ENCODE measurements at regions not wholly inside any gene's neighbourhood (a gene's known extent, or its start where the extent isn't known, plus 50 kb on each side); places are given as distances from the start of the nearest gene placed in this dataset.

GRCh38 chr4:27717431-27717755 is 856.8 kb downstream of the STIM2 start:
- no peak overlapping the region for H3K27ac ChIP-seq (ENCODE audit: insufficient read depth, low read depth, low read length, poor library complexity, severe bottlenecking)
- no peaks in the 10 kb centered on the region for H3K36me3 ChIP-seq (ENCODE audit: control insufficient read depth, insufficient read depth, low read length)
- no peaks in the 10 kb centered on the region for H3K27me3 ChIP-seq (ENCODE audit: control insufficient read depth, insufficient read depth, low read length, poor library complexity, severe bottlenecking)
- H3K4me3 ChIP-seq (ENCODE audit: insufficient read depth, low read depth, low read length): no peak overlapping the region
- no peaks in the 10 kb centered on the region for H3K4me1 ChIP-seq (ENCODE audit: control insufficient read depth, insufficient read depth, low read length)
- WGBS, 2 experiments: 94 to 99% methylated on average over 4 of the region's 4 CpGs
- H3K9me3 ChIP-seq (ENCODE audit: control insufficient read depth, low read length): no peaks in the 10 kb centered on the region

- Histone ChIP-seq H3K4me3 (ENCODE audit: insufficient read depth, low read depth, low read length) (no peak overlapping the region), H3K27ac (ENCODE audit: insufficient read depth, low read depth, low read length, poor library complexity, severe bottlenecking) (no peak overlapping the region), H3K9me3 (ENCODE audit: control insufficient read depth, low read length) (no peaks in the 10 kb centered on the region), H3K27me3 (ENCODE audit: control insufficient read depth, insufficient read depth, low read length, poor library complexity, severe bottlenecking) (no peaks in the 10 kb centered on the region), H3K36me3 (ENCODE audit: control insufficient read depth, insufficient read depth, low read length) (no peaks in the 10 kb centered on the region), H3K4me1 (ENCODE audit: control insufficient read depth, insufficient read depth, low read length) (no peaks in the 10 kb centered on the region)
- 99 to 100% methylated on average over 3 to 4 of the region's 4 CpGs for WGBS, 2 experiments
These were observed 859.5 kb downstream of the STIM2 start for GRCh38 chr4:27720010-27720766.

GRCh38 chr4:27721193-27721592 is 860.6 kb downstream of the STIM2 start:
- WGBS, 2 experiments: 91 to 96% methylated on average over 8 of the region's 8 CpGs
- Histone ChIP-seq H3K27ac (ENCODE audit: insufficient read depth, low read depth, low read length, poor library complexity, severe bottlenecking) (no peak overlapping the region), H3K4me1 (ENCODE audit: control insufficient read depth, insufficient read depth, low read length) (no peaks in the 10 kb centered on the region), H3K27me3 (ENCODE audit: control insufficient read depth, insufficient read depth, low read length, poor library complexity, severe bottlenecking) (no peaks in the 10 kb centered on the region), H3K9me3 (ENCODE audit: control insufficient read depth, low read length) (no peaks in the 10 kb centered on the region), H3K36me3 (ENCODE audit: control insufficient read depth, insufficient read depth, low read length) (no peaks in the 10 kb centered on the region), H3K4me3 (ENCODE audit: insufficient read depth, low read depth, low read length) (no peak overlapping the region)

DNA sequence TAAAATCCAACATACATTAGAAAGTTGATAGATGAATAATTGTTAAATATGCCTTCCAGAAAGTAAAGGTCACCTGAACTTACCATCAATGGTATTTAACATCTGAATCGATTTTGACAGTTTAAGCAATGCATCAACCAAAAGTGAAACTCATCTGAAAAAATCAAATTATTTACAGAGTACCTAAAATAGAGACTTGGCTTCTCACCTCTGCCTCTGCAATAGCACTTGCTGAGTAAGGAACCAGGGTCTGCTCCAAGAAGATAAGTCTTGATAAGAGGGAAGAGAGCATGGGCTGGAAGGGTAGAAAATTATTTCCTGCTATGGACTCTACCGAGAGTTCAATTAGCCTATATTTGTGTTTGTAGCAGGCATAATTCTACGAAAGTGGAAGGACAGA is 868.3 kb downstream of the STIM2 start:
- Histone ChIP-seq H3K9me3 (ENCODE audit: control insufficient read depth, low read length) (no peaks in the 10 kb centered on the region), H3K36me3 (ENCODE audit: control insufficient read depth, insufficient read depth, low read length) (no peaks in the 10 kb centered on the region), H3K4me3 (ENCODE audit: insufficient read depth, low read depth, low read length) (no peak overlapping the region), H3K27me3 (ENCODE audit: control insufficient read depth, insufficient read depth, low read length, poor library complexity, severe bottlenecking) (no peaks in the 10 kb centered on the region), H3K27ac (ENCODE audit: insufficient read depth, low read depth, low read length, poor library complexity, severe bottlenecking) (no peak overlapping the region), H3K4me1 (ENCODE audit: control insufficient read depth, insufficient read depth, low read length) (no peaks in the 10 kb centered on the region)
- WGBS, 2 experiments: 89 to 98% methylated on average over 3 of the region's 3 CpGs

- H3K9me3 ChIP-seq (ENCODE audit: control insufficient read depth, low read length): no peaks in the 10 kb centered on the region
- H3K27me3 ChIP-seq (ENCODE audit: control insufficient read depth, insufficient read depth, low read length, poor library complexity, severe bottlenecking): no peaks in the 10 kb centered on the region
- no peak overlapping the region for H3K27ac ChIP-seq (ENCODE audit: insufficient read depth, low read depth, low read length, poor library complexity, severe bottlenecking)
- no peak overlapping the region for H3K4me3 ChIP-seq (ENCODE audit: insufficient read depth, low read depth, low read length)
- no peaks in the 10 kb centered on the region for H3K36me3 ChIP-seq (ENCODE audit: control insufficient read depth, insufficient read depth, low read length)
- H3K4me1 ChIP-seq (ENCODE audit: control insufficient read depth, insufficient read depth, low read length): no peaks in the 10 kb centered on the region
These were observed 882.2 kb downstream of the STIM2 start for GRCh38 chr4:27742816-27743215.

- Histone ChIP-seq H3K4me1 (ENCODE audit: control insufficient read depth, insufficient read depth, low read length) (no peaks in the 10 kb centered on the region), H3K4me3 (ENCODE audit: insufficient read depth, low read depth, low read length) (no peak overlapping the region), H3K36me3 (ENCODE audit: control insufficient read depth, insufficient read depth, low read length) (no peaks in the 10 kb centered on the region), H3K27me3 (ENCODE audit: control insufficient read depth, insufficient read depth, low read length, poor library complexity, severe bottlenecking) (no peaks in the 10 kb centered on the region), H3K27ac (ENCODE audit: insufficient read depth, low read depth, low read length, poor library complexity, severe bottlenecking) (no peak overlapping the region), H3K9me3 (ENCODE audit: control insufficient read depth, low read length) (no peaks in the 10 kb centered on the region)
- WGBS, 2 experiments: 92 to 93% methylated on average over 8 to 9 of the region's 11 CpGs
These were observed 899.3 kb downstream of the STIM2 start for GRCh38 chr4:27759611-27760575.

DNA sequence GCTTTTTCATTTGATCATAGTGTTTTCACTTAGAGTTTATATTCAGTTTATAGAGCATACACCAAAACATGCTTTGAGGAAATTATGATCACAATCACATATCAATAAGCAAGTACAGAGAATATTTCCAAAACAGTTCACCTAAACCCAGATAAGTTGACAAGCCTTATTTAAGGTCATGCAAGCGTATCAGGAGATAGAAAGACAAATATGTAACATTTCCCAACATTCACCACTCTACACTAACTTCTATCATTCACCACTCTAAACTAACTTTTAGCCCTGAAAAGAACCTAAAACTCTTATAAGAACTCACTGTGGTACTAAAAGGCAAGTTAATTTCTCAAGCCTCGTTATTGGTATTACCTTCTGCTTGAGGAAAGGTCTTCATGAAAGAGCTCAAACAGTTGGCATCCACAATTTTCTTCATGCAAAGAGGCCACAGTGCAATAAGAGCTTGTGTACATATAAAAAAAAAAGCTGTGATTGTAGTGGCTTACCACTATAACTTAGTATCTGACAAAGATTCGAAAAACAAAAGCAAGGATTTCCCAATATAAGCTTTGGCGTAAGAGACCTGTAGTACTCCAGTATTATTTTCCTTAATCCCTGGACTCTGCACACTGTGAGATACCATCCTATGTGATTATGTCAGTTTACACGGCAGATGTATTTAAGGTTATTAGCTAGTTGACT is 903.3 kb downstream of the STIM2 start:
- Histone ChIP-seq H3K27ac (ENCODE audit: insufficient read depth, low read depth, low read length, poor library complexity, severe bottlenecking) (no peak overlapping the region), H3K4me3 (ENCODE audit: insufficient read depth, low read depth, low read length) (no peak overlapping the region), H3K27me3 (ENCODE audit: control insufficient read depth, insufficient read depth, low read length, poor library complexity, severe bottlenecking) (no peaks in the 10 kb centered on the region), H3K4me1 (ENCODE audit: control insufficient read depth, insufficient read depth, low read length) (no peaks in the 10 kb centered on the region), H3K36me3 (ENCODE audit: control insufficient read depth, insufficient read depth, low read length) (no peaks in the 10 kb centered on the region), H3K9me3 (ENCODE audit: control insufficient read depth, low read length) (no peaks in the 10 kb centered on the region)
- WGBS, 2 experiments: 92 to 93% methylated on average over 5 of the region's 5 CpGs

- H3K27ac ChIP-seq (ENCODE audit: insufficient read depth, low read depth, low read length, poor library complexity, severe bottlenecking): no peak overlapping the region
- no peaks in the 10 kb centered on the region for H3K9me3 ChIP-seq (ENCODE audit: control insufficient read depth, low read length)
- 84 to 87% methylated on average over 4 of the region's 4 CpGs for WGBS, 2 experiments
- no peaks in the 10 kb centered on the region for H3K4me1 ChIP-seq (ENCODE audit: control insufficient read depth, insufficient read depth, low read length)
- no peak overlapping the region for H3K4me3 ChIP-seq (ENCODE audit: insufficient read depth, low read depth, low read length)
- H3K27me3 ChIP-seq (ENCODE audit: control insufficient read depth, insufficient read depth, low read length, poor library complexity, severe bottlenecking): no peaks in the 10 kb centered on the region
- no peaks in the 10 kb centered on the region for H3K36me3 ChIP-seq (ENCODE audit: control insufficient read depth, insufficient read depth, low read length)
These were observed 903.8 kb downstream of the STIM2 start for GRCh38 chr4:27764526-27764837.

DNA sequence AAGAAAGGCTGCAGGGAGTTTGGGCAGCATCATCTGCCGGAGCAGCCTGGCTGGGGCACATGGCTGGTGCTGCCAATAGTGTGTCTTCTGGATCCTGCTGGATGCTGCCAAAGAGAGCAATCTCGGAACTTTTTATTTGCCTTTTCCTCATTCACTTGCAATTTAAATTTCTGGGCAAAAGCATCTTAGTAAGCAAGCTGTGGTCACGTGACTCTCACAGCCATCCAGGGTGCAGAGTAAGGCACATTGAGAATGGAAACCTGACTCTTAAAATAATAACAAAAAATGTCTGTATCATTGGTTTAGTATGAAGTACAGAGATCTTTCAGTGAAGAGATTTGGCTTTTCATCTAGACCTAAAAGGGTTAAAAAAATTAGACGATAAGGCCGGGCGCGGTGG is 910.3 kb downstream of the STIM2 start:
- H3K4me3 ChIP-seq (ENCODE audit: insufficient read depth, low read depth, low read length): no peak overlapping the region
- 94 to 95% methylated on average over 7 of the region's 7 CpGs for WGBS, 2 experiments
- H3K9me3 ChIP-seq (ENCODE audit: control insufficient read depth, low read length): no peaks in the 10 kb centered on the region

DNA sequence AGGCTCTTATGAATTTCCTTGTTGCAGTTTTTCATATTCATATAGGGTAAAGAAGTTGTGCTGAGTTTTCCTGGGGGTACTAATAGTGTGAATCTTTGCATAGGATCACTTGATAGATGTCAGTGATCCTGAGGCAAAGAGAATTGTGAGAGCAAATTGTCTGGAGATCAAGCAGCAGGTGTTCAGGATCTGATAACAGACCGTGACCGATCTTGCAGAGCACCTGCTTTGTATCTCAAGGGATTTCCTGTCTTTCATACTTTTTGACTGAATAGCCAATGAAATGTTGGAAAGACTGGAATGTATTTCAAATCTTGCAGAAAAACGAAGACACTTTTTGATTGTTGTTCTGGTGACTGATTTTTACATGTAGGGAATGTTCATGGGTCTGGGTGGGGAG is 914.5 kb downstream of the STIM2 start:
- 84 to 87% methylated on average over 3 of the region's 3 CpGs for WGBS, 2 experiments
- H3K36me3 ChIP-seq (ENCODE audit: control insufficient read depth, insufficient read depth, low read length): no peaks in the 10 kb centered on the region
- no peaks in the 10 kb centered on the region for H3K27me3 ChIP-seq (ENCODE audit: control insufficient read depth, insufficient read depth, low read length, poor library complexity, severe bottlenecking)
- no peaks in the 10 kb centered on the region for H3K4me1 ChIP-seq (ENCODE audit: control insufficient read depth, insufficient read depth, low read length)
- H3K4me3 ChIP-seq (ENCODE audit: insufficient read depth, low read depth, low read length): no peak overlapping the region
- no peaks in the 10 kb centered on the region for H3K9me3 ChIP-seq (ENCODE audit: control insufficient read depth, low read length)
- H3K27ac ChIP-seq (ENCODE audit: insufficient read depth, low read depth, low read length, poor library complexity, severe bottlenecking): no peak overlapping the region

More for the DNA sequence above, 910.3 kb downstream of the STIM2 start:
- Histone ChIP-seq H3K36me3 (ENCODE audit: control insufficient read depth, insufficient read depth, low read length) (no peaks in the 10 kb centered on the region), H3K27me3 (ENCODE audit: control insufficient read depth, insufficient read depth, low read length, poor library complexity, severe bottlenecking) (no peaks in the 10 kb centered on the region), H3K4me1 (ENCODE audit: control insufficient read depth, insufficient read depth, low read length) (no peaks in the 10 kb centered on the region), H3K27ac (ENCODE audit: insufficient read depth, low read depth, low read length, poor library complexity, severe bottlenecking) (no peak overlapping the region)

Measured in ectodermal cell (in vitro differentiated cells).